ENCODE measurements at regions not wholly inside any gene's neighbourhood (a gene's known extent, or its start where the extent isn't known, plus 50 kb on each side); places are given as distances from the start of the nearest gene placed in this dataset.

DNA sequence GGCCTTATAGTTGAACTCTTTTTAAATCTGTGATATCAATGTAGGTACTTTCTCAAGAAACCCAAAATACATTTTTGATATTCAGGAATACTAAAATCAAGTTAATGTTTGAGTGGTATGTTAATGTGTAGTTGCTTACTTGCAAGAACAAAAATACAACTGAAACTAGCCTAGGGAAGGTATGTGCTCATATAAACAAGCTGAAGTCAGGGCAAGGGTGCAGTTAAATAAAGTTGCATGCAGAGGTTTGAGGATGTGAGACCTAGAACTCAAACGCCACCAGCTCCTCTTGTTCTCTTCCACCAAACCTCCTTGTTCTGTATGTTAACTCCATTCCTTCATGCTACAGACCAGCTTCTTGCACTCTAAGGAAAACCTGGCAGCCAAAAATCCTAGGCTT lies 388.3 kb upstream of the SMIM21 start:
- TF ChIP-seq, protein P1, sequence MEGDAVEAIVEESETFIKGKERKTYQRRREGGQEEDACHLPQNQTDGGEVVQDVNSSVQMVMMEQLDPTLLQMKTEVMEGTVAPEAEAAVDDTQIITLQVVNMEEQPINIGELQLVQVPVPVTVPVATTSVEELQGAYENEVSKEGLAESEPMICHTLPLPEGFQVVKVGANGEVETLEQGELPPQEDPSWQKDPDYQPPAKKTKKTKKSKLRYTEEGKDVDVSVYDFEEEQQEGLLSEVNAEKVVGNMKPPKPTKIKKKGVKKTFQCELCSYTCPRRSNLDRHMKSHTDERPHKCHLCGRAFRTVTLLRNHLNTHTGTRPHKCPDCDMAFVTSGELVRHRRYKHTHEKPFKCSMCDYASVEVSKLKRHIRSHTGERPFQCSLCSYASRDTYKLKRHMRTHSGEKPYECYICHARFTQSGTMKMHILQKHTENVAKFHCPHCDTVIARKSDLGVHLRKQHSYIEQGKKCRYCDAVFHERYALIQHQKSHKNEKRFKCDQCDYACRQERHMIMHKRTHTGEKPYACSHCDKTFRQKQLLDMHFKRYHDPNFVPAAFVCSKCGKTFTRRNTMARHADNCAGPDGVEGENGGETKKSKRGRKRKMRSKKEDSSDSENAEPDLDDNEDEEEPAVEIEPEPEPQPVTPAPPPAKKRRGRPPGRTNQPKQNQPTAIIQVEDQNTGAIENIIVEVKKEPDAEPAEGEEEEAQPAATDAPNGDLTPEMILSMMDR (conservative IDR thresholded peaks at IDR 0.05; ENCODE audit: low read length): no peak
- no peak for TF ChIP-seq EZH2phosphoT487 (IDR thresholded peaks at IDR 0.05; ENCODE audit: borderline replicate concordance, low read depth, low read length)
